NCI-H146 treated with DMSO at 0.1 percent for 48 hours (cell line): ENCODE measurements at regions not wholly inside any gene's neighbourhood (a gene's known extent, or its start where the extent isn't known, plus 50 kb on each side); places are given as distances from the start of the nearest gene placed in this dataset.
A peak's percentile ranks its signal among the peaks of the same experiment; 100 is the strongest.
"Not testable (repeated sequence)": the region's sequence is repeated elsewhere in the genome, so short reads cannot be mapped to it uniquely, and the experiment has no call there.

Source experiments
- DNase-seq: peaks from one replicate; lab custom pipeline; 2025; ENCODE audit not compliant: unreplicated experiment; lab: John Stamatoyannopoulos, UW

- no peak for DNase-seq
Measured at GRCh38 chr6:149127212-149127611, 190.3 kb upstream of the TAB2 start.

DNA sequence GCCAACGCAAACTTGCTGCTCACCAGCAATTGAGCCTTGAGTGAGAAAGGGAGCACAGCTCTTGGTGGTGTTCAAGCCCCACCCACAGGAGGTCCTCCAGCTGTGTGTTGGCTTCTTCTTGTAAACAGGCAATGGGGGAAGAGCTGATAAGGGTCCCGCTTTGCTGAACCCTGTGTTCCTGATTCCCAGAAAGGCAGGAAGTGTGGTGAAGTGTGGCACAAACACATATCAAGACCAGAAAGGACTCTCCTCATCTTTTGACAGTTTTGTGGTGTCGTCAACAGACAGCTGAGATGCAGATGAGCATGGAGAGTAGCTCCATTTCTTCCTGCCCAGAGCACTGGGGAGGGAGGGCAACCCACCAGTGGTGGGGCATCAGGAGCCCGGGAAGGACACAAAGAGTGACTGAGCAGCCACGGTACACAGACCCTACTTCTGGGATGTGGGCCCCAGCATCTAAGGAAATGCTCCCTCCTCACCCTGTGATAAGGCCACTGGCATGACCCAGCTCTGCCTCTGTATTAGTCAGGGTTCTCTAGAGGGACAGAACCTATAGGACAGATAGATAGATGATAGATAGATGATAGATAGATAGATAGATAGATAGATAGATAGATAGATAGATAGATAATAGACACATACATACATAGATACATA is 188.9 kb upstream of the TAB2 start:
- DNase-seq: no peak

- no peak for DNase-seq
Measured at GRCh38 chr6:149129371-149130077, 188.0 kb upstream of the TAB2 start.

DNA sequence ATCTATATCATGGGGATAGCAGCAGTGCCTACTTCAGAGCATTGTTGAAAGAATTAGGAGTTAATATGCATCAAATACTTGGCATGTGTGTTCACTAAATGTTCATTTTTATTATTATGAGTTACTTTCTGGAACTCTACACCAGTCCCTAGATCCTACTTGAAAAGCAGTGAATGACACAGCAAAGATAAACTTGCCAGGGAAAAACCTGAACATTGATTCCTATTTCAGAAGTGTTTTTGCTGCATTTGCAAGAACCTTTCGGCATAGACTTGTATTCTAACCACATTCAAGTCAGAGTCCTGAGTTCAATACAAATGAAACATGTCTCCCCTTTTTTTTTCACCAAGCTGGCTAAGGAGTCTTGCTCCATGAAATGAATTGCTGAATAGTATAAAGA is 187.4 kb upstream of the TAB2 start:
- no peak for DNase-seq

- DNase-seq: no peak
Measured at GRCh38 chr6:149130508-149130907, 187.0 kb upstream of the TAB2 start.

DNA sequence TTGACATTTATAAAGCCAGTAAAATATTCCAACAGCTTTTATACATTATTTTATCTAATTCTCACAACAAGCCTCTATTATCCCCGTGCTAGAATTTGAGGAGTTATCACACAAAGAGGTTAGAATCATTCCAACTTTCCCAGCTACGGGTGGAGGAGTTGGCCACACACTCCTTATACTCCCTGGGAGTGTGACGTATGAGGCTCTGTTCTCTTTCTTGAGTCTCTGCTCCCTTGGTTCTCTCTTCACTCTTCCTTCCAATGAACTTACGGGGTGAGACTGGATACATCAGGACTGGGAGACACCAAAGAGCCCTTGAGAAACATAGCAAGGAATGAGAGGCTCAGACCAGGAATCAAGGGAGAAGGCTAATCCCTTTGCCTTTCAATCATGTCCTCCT is 185.6 kb upstream of the TAB2 start:
- no peak for DNase-seq

GRCh38 chr6:149132336-149132735 is 185.2 kb upstream of the TAB2 start:
- no peak for DNase-seq

DNA sequence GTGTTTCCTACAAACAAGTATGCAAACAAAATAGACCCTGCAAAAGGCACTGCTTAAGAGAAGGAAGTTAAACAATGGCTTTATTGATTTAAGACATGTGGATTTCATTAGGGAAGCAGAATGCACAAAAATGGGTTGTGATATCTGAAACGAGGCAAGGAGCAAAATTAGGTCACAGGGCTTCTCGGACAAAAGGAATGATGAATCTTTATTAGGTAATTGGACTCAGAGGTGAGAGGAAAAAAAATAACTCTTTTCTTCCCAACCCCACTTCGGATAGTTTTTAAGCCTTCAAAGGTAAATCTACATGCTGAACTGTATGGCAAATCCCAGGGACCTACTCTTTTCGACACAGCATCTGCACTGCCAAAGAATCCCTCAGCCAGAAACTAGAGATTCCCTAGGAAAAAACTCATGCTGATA is 183.0 kb upstream of the TAB2 start:
- peak; percentile 28 for DNase-seq

- no peak for DNase-seq
Measured at GRCh38 chr6:149135809-149136208, 181.7 kb upstream of the TAB2 start.

GRCh38 chr6:149136273-149136912 is 181.1 kb upstream of the TAB2 start:
- DNase-seq: no peak

- DNase-seq: no peak
Measured at GRCh38 chr6:149136913-149137286, 180.6 kb upstream of the TAB2 start.

DNA sequence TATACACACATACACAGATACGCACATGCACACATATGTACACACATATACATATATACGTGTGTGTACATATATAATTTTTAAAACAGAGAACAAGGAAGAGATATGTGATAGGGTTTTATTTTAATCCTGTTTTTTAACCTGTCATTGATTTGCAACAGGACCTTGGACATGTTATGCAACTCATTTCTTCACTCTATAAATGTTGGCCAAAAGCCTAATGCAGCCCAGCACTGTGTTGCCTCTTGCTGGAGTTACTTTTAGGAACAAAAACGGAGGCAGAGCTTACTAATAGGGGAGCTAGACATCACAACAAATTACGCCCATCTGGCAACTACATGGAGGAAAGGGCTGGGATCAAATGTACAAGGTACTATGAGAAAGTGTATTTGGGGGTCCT is 179.9 kb upstream of the TAB2 start:
- DNase-seq: no peak

DNA sequence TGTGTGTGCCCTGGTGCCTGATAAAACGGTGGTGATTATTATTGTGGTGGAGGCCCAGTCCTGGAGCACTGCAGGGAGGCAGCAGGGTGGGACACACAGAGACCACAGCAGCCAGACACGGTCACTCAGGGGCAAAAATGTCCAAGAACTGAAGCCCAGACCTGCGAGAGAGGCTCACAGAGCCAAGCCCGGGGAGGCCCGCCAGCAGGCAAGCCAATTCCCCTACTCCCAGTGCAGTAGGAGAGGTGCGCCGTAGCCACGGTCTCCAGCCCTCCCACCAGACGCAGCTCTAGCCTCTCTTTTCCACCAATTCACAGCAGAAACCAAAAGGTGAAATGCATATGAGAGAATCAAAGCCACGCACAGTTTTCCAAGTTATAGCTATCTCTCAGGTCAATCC is 179.4 kb upstream of the TAB2 start:
- DNase-seq: no peak

DNA sequence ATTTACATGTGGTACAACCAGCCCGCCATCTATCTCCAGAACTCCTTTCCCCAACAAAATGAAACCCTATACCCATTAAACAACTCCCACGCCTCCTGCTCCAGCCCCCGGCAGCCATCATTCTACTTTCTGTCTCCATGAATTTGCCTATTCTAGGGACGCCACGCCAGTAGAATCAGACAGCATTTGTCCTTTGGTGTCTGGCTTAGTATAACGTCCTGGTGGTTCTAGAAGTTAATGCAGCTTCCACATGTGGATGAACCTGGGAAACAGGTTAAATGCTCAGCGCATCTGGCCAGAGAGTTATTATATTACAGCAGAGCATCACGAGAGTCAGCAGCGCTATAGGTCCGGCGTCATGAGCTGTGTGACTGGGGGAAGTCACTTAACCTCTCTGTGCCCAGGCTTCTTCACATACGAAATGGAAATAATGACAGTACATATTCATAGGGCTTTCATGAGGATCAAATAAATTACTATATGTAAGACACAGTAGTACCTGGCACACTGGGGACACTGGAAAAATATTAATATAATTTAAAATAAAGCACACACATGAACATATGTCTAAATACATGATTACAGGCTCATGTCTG is 178.7 kb upstream of the TAB2 start:
- DNase-seq: no peak

DNA sequence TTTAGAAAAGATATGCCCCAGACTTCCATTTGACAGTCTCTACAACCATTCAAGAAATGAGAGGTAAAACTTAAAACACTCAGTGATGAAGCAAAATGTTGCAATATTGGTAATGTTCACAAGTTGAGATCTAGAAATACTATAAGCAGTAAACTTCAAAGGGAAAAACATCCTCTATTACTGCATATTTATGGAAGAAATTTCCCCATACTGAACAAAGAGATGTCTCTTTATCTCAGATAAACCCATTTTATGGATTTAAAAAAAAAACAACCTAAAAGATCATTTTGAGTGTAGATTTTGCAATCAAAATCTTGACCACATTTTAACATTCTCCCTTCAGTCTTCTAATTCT is 177.8 kb upstream of the TAB2 start:
- no peak for DNase-seq

GRCh38 chr6:149140137-149140909 is 177.2 kb upstream of the TAB2 start:
- DNase-seq: no peak

- no peak for DNase-seq
Measured at GRCh38 chr6:149140910-149141290, 176.6 kb upstream of the TAB2 start.

- no peak for DNase-seq
Measured at GRCh38 chr6:149142924-149143429, 174.5 kb upstream of the TAB2 start.

GRCh38 chr6:149145800-149146199 is 171.7 kb upstream of the TAB2 start:
- not testable (repeated sequence) for DNase-seq

DNA sequence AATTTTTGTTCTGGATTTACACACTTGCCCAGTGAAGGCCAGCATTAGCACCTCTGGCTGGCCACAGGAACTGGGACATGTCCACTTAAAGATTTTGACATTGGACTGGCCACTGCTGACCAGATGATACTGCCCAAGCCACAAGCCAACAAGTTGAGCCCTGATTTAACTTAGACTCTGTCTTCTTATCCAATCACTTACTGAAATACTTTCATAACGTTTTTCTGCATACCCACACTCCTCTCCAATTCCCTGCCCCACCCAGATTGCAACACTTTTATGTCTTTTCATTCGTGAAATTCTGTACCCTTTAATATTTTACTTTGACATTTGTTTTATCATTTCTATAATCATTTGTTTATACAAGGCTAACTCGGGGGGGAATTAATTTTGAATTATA is 170.3 kb upstream of the TAB2 start:
- no peak for DNase-seq
